Fibroblast of mammary gland (primary cell): ENCODE measurements at regions not wholly inside any gene's neighbourhood (a gene's known extent, or its start where the extent isn't known, plus 50 kb on each side); places are given as distances from the start of the nearest gene placed in this dataset.
"Not testable (repeated sequence)": the region's sequence is repeated elsewhere in the genome, so short reads cannot be mapped to it uniquely, and the experiment has no call there.

Experiments
- DNase-seq: peaks from one replicate; pipeline ENCODE4 v3.0.0-alpha.2; 2010; ENCODE audit warnings: low read depth
- H3K4me3 ChIP-seq: 2 replicates; pipeline ENCODE4 v1.5.1; 2011; ENCODE audit warnings: low read depth, mild to moderate bottlenecking, low read length, moderate library complexity; ENCODE audit not compliant: control insufficient read depth
- TF ChIP-seq, protein P1 (sequence below): conservative IDR thresholded peaks from 2 replicates; pipeline ENCODE4 v1.5.1; 2011; ENCODE audit warnings: low read depth, low read length, inconsistent platforms; ENCODE audit not compliant: control insufficient read depth, insufficient read depth

DNA sequence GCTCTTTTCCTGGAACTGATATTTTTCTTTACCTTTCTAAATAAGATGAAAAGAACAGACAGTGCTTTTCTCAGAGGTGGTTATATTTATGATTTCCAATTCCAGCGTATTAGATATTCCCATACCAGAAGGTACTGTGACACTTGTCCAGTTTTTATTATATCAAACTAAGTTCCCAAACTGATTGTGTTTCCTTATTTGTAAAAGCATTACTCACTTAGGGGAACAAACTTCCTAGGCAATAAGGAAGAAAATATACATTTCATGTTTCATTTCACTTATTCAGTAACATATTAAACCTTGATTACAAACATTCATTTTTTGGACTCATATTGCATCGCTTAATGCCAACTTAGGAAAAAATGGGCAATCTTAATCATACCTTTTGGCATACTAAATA is 1480.0 kb upstream of the NUDT12 start:
- no peak for DNase-seq
- H3K4me3 ChIP-seq: no peak overlapping the region
- TF ChIP-seq, protein P1, sequence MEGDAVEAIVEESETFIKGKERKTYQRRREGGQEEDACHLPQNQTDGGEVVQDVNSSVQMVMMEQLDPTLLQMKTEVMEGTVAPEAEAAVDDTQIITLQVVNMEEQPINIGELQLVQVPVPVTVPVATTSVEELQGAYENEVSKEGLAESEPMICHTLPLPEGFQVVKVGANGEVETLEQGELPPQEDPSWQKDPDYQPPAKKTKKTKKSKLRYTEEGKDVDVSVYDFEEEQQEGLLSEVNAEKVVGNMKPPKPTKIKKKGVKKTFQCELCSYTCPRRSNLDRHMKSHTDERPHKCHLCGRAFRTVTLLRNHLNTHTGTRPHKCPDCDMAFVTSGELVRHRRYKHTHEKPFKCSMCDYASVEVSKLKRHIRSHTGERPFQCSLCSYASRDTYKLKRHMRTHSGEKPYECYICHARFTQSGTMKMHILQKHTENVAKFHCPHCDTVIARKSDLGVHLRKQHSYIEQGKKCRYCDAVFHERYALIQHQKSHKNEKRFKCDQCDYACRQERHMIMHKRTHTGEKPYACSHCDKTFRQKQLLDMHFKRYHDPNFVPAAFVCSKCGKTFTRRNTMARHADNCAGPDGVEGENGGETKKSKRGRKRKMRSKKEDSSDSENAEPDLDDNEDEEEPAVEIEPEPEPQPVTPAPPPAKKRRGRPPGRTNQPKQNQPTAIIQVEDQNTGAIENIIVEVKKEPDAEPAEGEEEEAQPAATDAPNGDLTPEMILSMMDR: no peak

DNA sequence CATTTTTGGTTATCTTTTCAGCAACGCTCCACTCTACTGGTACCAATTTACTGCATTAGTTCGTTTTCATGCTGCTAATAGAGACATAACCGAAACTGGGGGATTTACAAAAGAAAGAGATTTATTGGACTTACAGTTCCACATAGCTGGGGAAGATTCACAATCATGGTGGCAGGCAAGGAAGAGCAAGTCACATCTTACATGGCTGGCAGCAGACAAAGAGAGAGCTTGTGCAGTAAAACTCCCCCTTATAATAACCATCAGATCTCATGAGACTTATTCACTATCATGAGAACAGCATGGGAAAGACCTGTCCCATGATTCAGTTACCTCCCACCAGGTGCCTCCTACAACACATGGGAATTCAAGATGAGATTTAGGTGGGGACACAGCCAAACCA is 1474.2 kb upstream of the NUDT12 start:
- not testable (repeated sequence) for H3K4me3 ChIP-seq, DNase-seq

DNA sequence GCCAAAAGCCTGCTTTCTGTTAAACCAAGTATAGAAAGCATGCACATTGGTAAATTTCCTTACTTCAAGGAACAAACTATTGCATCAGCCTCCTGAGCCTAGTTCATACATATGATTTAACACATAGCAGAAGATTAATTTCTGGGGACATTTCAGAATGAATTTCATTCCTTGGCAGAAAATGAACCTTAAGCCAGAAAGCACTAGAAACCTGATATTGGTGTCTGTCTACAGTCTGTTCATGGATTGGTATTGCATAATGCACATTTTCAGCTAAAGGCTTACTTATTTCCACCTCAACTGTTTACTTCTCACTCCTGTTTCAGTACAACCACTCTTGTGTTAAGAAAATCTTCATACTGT is 1471.8 kb upstream of the NUDT12 start:
- H3K4me3 ChIP-seq: no peak overlapping the region
- TF ChIP-seq, protein P1: no peak

DNA sequence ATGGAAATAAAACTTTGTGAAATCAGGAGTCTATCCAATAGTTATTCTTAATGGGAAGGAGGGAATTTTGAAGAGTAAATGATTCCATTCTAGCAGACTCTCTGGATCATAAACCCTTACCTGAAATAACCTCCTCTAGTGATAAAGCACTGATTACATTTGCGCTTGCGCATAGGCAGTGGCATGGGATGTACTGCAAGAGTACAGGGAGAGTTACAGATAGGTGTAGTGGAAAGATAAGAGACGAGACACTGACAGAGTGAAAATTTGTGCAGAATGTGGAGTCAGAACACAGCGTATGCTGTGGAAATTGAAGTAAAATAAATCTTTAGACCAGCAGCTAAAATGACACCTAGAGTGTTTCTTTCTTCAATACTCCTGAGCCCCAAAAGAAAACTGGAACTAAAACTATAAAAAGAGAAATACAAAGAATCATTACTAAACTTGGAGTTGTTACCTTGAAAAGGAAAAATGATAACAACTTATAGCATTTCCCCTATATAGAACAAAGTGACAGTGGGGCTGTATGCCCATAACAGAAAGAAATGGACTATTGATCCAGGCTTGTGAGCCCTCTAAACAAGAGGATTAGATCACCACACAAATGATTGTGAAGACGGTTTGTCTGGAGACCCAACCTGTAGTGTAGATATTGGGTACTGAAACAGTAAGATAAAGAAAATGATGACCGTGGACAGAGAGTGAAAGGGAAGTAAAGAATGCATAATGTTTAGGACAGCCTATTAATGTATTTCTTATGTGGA is 1471.2 kb upstream of the NUDT12 start:
- no peak overlapping the region for H3K4me3 ChIP-seq
- TF ChIP-seq, protein P1: no peak
- no peak for DNase-seq

More for the DNA sequence above, 1471.8 kb upstream of the NUDT12 start:
- DNase-seq: no peak

DNA sequence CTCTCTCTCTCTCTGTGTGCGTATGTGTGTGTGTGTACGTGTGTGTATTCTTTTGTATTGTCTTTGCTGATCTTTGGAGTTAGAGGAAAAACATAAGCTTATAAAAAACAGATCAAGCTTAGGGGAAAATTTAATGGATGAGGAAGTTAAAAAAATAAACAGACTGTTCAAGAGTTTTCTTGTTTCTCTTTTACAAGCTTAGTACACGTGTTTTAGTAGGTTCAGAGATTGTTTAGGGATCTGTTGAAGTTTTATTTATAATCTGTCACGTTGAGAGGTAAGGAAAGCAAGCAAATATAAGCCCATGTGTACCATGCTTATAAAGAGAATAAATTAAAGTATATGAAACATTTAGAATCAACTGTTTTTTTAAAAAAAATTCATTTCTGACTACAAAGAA is 1470.3 kb upstream of the NUDT12 start:
- TF ChIP-seq, protein P1: no peak
- H3K4me3 ChIP-seq: no peak overlapping the region
- DNase-seq: no peak

DNA sequence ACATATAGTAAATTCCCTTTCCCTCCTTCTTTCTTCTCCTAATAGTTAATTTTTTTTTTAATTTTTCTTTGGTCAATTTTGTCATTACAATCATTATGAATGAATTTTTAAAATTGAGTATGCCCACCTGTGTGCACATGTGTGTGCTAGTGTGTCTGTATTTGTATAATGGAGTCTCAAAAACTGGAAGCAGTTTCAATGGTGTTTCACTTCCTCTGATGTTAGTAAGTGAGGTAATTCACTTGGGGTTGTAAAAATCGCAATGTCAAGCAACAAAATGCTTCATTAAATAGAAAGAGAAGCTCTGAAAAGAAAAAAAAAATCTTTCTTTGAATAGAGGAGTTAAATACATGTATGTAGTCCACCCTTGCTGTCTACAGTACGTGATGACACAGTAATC is 1467.6 kb upstream of the NUDT12 start:
- DNase-seq: no peak
- TF ChIP-seq, protein P1: no peak

DNA sequence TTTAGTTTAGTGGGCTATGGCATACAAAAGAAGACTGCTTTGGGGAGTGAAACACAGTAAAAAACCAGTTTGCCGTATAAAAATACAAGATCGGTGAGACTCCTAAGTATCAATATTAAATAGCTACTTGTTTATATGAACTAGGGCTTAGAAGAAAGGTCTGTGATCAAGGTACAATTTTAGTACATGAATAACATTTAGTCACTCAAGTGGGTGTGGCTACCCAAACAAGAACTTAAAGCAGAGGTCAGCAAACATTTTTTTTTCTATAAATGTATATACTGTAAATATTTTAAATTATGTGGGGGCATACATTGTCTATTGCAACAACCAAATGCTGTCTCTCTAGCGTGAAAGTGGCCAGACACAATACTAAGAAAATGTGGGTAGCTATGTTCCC is 1452.5 kb upstream of the NUDT12 start:
- DNase-seq: no peak
- no peak overlapping the region for H3K4me3 ChIP-seq
- TF ChIP-seq, protein P1: no peak

More for the DNA sequence above, 1467.6 kb upstream of the NUDT12 start:
- no peak overlapping the region for H3K4me3 ChIP-seq
